BLaER1 treated with 17β-estradiol and CSF1 and Interleukin-3, amounts not matched to agents 10 nM and 100 nM (cell line): ENCODE measurements at regions not wholly inside any gene's neighbourhood (a gene's known extent, or its start where the extent isn't known, plus 50 kb on each side); places are given as distances from the start of the nearest gene placed in this dataset.

Experiments used
- H3K27ac ChIP-seq, 11 experiments: shearing (Covaris generic); formaldehyde crosslinking; 2 replicates each; pipeline ENCODE4 v1.8.1; 2022
- H3K27me3 ChIP-seq, 11 experiments: shearing (Covaris generic); formaldehyde crosslinking; 2 replicates each; pipeline ENCODE4 v1.8.1; 2022
- H3K36me3 ChIP-seq, 11 experiments: shearing (Covaris generic); formaldehyde crosslinking; 2 replicates each; pipeline ENCODE4 v1.8.1; 2022
- H3K4me1 ChIP-seq, 10 experiments: shearing (Covaris generic); formaldehyde crosslinking; 2 replicates each; pipeline ENCODE4 v1.8.1; 2022
- H3K4me2 ChIP-seq, 11 experiments: shearing (Covaris generic); formaldehyde crosslinking; 2 replicates each; pipeline ENCODE4 v1.8.1; 2022
- H3K4me3 ChIP-seq, 10 experiments: shearing (Covaris generic); formaldehyde crosslinking; 2 replicates each; pipeline ENCODE4 v1.8.1; 2022
- H3K9ac ChIP-seq, 11 experiments: shearing (Covaris generic); formaldehyde crosslinking; 2 replicates each; pipeline ENCODE4 v1.8.1; 2022
- H3K9me3 ChIP-seq, 11 experiments: shearing (Covaris generic); formaldehyde crosslinking; replicated peaks in 1 of 11; 2 replicates each; pipeline ENCODE4 v1.8.1; 2022
- H4K20me1 ChIP-seq, 11 experiments: shearing (Covaris generic); formaldehyde crosslinking; 2 replicates each; pipeline ENCODE4 v1.8.1; 2022
- Cebpa-rat ChIP-seq, 11 experiments: shearing (Covaris generic); IDR thresholded peaks; 2 replicates each; pipeline ENCODE4 v1.8.1; 2022

GRCh38 chr2:49251766-49252165, 97.5 kb upstream of the FSHR start:
- Histone ChIP-seq H3K36me3 (no peaks in the 10 kb centered on the region), H3K9me3 (peaks cover 0 to 12% (median 1%) of the 10 kb centered on the region in 11 experiments; a peak in 5 of 22 replicates), H3K4me2 (no peak overlapping the region), H3K4me1 (peaks cover 0 to 15% (median 8%) of the 10 kb centered on the region in 10 experiments; a peak in 12 of 20 replicates), H4K20me1 (no peaks in the 10 kb centered on the region), H3K27ac (no peak overlapping the region), H3K9ac (no peak overlapping the region), H3K4me3 (no peak overlapping the region), H3K27me3 (no peaks in the 10 kb centered on the region)
- TF ChIP-seq Cebpa-rat (IDR thresholded peaks at IDR 0.05), result no peak

GRCh38 chr2:49251251-49251650, 96.9 kb upstream of the FSHR start:
- H3K4me1 ChIP-seq, result peaks cover 0 to 15% (median 8%) of the 10 kb centered on the region in 10 experiments; a peak in 12 of 20 replicates
- no peak overlapping the region for H3K27ac ChIP-seq
- H4K20me1 ChIP-seq, result no peaks in the 10 kb centered on the region
- no peak overlapping the region for H3K4me3 ChIP-seq
- no peaks in the 10 kb centered on the region for H3K27me3 ChIP-seq
- no peak overlapping the region for H3K9ac ChIP-seq
- no peak for TF ChIP-seq Cebpa-rat (IDR thresholded peaks at IDR 0.05)
- no peak overlapping the region for H3K4me2 ChIP-seq
- peaks cover 0 to 15% (median 4%) of the 10 kb centered on the region in 11 experiments; a peak in 5 of 22 replicates for H3K9me3 ChIP-seq
- H3K36me3 ChIP-seq, result no peaks in the 10 kb centered on the region

GRCh38 chr2:49248506-49248905, 94.2 kb upstream of the FSHR start:
- TF ChIP-seq Cebpa-rat (IDR thresholded peaks at IDR 0.05), result peak in 6 of 11 experiments; percentile 17 to 59 (median 36); a peak in 3 of 22 replicates
- H3K4me1 ChIP-seq, result peaks cover 0 to 15% (median 8%) of the 10 kb centered on the region in 10 experiments; a peak in 12 of 20 replicates
- no peaks in the 10 kb centered on the region for H4K20me1 ChIP-seq
- peak overlapping the region in 9 of 11 experiments; percentile 2 to 47 (median 36); a peak in 12 of 22 replicates for H3K4me2 ChIP-seq
- H3K9me3 ChIP-seq, result peaks cover 0 to 15% (median 4%) of the 10 kb centered on the region in 11 experiments; a peak in 6 of 22 replicates
- H3K27me3 ChIP-seq, result no peaks in the 10 kb centered on the region
- no peak overlapping the region for H3K4me3 ChIP-seq
- H3K27ac ChIP-seq, result peak overlapping the region in 6 of 11 experiments; percentile 15 to 54 (median 50); a peak in 8 of 22 replicates
- H3K36me3 ChIP-seq, result no peaks in the 10 kb centered on the region
- H3K9ac ChIP-seq, result no peak overlapping the region

- no peaks in the 10 kb centered on the region for H4K20me1 ChIP-seq
- no peak overlapping the region for H3K27ac ChIP-seq
- no peak for TF ChIP-seq Cebpa-rat (IDR thresholded peaks at IDR 0.05)
- no peak overlapping the region for H3K4me3 ChIP-seq
- H3K9ac ChIP-seq, result no peak overlapping the region
- H3K27me3 ChIP-seq, result no peaks in the 10 kb centered on the region
- H3K4me2 ChIP-seq, result peak overlapping the region in 2 of 11 experiments; percentile 47 to 51; a peak in 4 of 22 replicates
- H3K9me3 ChIP-seq, result peaks cover 0 to 5% (median 3%) of the 10 kb centered on the region in 11 experiments; a peak in 4 of 22 replicates
- H3K4me1 ChIP-seq, result peaks cover 0 to 15% (median 0%) of the 10 kb centered on the region in 10 experiments; a peak in 4 of 20 replicates
- H3K36me3 ChIP-seq, result no peaks in the 10 kb centered on the region
These were observed 87.7 kb upstream of the FSHR start for GRCh38 chr2:49241991-49242390.

- no peak for TF ChIP-seq Cebpa-rat (IDR thresholded peaks at IDR 0.05)
- peak overlapping the region in 1 of 11 experiments; percentile 51; a peak in 2 of 22 replicates for H3K4me2 ChIP-seq
These were observed 87.2 kb upstream of the FSHR start for GRCh38 chr2:49241501-49241900.

GRCh38 chr2:49240608-49241007, 86.3 kb upstream of the FSHR start:
- no peak overlapping the region for H3K9ac ChIP-seq
- H3K36me3 ChIP-seq, result no peaks in the 10 kb centered on the region
- H3K27me3 ChIP-seq, result no peaks in the 10 kb centered on the region
- H3K9me3 ChIP-seq, result no peaks in the 10 kb centered on the region; a peak in 1 of 22 replicates
- H3K4me1 ChIP-seq, result peaks cover 0 to 15% (median 0%) of the 10 kb centered on the region in 10 experiments; a peak in 4 of 20 replicates
- no peak for TF ChIP-seq Cebpa-rat (IDR thresholded peaks at IDR 0.05)
- no peak overlapping the region for H3K4me3 ChIP-seq
- no peaks in the 10 kb centered on the region for H4K20me1 ChIP-seq
- no peak overlapping the region for H3K27ac ChIP-seq
- no peak overlapping the region for H3K4me2 ChIP-seq

More at GRCh38 chr2:49241501-49241900, 87.2 kb upstream of the FSHR start:
- Histone ChIP-seq H3K4me3 (no peak overlapping the region), H3K9me3 (peaks cover 0 to under 1% (median 0%) of the 10 kb centered on the region in 11 experiments; a peak in 2 of 22 replicates), H3K4me1 (peaks cover 0 to 15% (median 0%) of the 10 kb centered on the region in 10 experiments; a peak in 4 of 20 replicates), H3K27ac (no peak overlapping the region), H3K36me3 (no peaks in the 10 kb centered on the region), H3K9ac (no peak overlapping the region), H4K20me1 (no peaks in the 10 kb centered on the region), H3K27me3 (no peaks in the 10 kb centered on the region)

- H3K9me3 ChIP-seq, result no peaks in the 10 kb centered on the region
- H3K27ac ChIP-seq, result no peak overlapping the region
- H3K36me3 ChIP-seq, result no peaks in the 10 kb centered on the region
- no peaks in the 10 kb centered on the region for H3K27me3 ChIP-seq
- H3K9ac ChIP-seq, result no peak overlapping the region
- H3K4me2 ChIP-seq, result no peak overlapping the region
- H3K4me3 ChIP-seq, result no peak overlapping the region
- H4K20me1 ChIP-seq, result no peaks in the 10 kb centered on the region
- peaks cover 0 to 15% (median 0%) of the 10 kb centered on the region in 10 experiments; a peak in 4 of 20 replicates for H3K4me1 ChIP-seq
- no peak for TF ChIP-seq Cebpa-rat (IDR thresholded peaks at IDR 0.05)
These were observed 84.3 kb upstream of the FSHR start for GRCh38 chr2:49238604-49238960.

- H3K4me2 ChIP-seq, result no peak overlapping the region
- no peaks in the 10 kb centered on the region for H3K9me3 ChIP-seq
- no peaks in the 10 kb centered on the region for H4K20me1 ChIP-seq
- peaks cover 0 to 15% (median 0%) of the 10 kb centered on the region in 10 experiments; a peak in 4 of 20 replicates for H3K4me1 ChIP-seq
- no peak overlapping the region for H3K27ac ChIP-seq
- no peaks in the 10 kb centered on the region for H3K27me3 ChIP-seq
- H3K36me3 ChIP-seq, result no peaks in the 10 kb centered on the region
- TF ChIP-seq Cebpa-rat (IDR thresholded peaks at IDR 0.05), result no peak
- H3K9ac ChIP-seq, result no peak overlapping the region
- H3K4me3 ChIP-seq, result no peak overlapping the region
These were observed 83.7 kb upstream of the FSHR start for GRCh38 chr2:49237867-49238603.

- Histone ChIP-seq H3K36me3 (no peaks in the 10 kb centered on the region), H3K27me3 (no peaks in the 10 kb centered on the region), H4K20me1 (no peaks in the 10 kb centered on the region), H3K4me2 (no peak overlapping the region), H3K4me3 (no peak overlapping the region), H3K9me3 (no peaks in the 10 kb centered on the region), H3K9ac (no peak overlapping the region), H3K27ac (no peak overlapping the region), H3K4me1 (0 out of 20 replicates have a peak, but pooled peaks cover 0 to under 1% (median 0%) of the 10 kb centered on the region in 10 experiments)
- TF ChIP-seq Cebpa-rat (IDR thresholded peaks at IDR 0.05), result no peak
These were observed 82.0 kb upstream of the FSHR start for GRCh38 chr2:49236316-49236715.
